Smooth muscle cell (in vitro differentiated cells): ENCODE measurements at regions not wholly inside any gene's neighbourhood (a gene's known extent, or its start where the extent isn't known, plus 50 kb on each side); places are given as distances from the start of the nearest gene placed in this dataset.

Source experiments
- DNase-seq: peaks from one replicate; lab custom pipeline; 2025; ENCODE audit not compliant: unreplicated experiment; lab: John Stamatoyannopoulos, UW
- H2AFZ ChIP-seq: fragments of 200-600 bp; sonication (generic); 2 replicates; pipeline ENCODE4 v1.6.0; 2016; ENCODE audit warnings: antibody characterized with exemption, low read depth, mild to moderate bottlenecking
- H3F3A ChIP-seq: fragments of 200-600 bp; sonication (generic); 2 replicates; pipeline ENCODE4 v1.6.0; 2017; ENCODE audit warnings: antibody characterized with exemption, low read depth
- H3K27ac ChIP-seq: fragments of 200-600 bp; sonication (generic); 2 replicates; pipeline ENCODE4 v1.5.1; 2016; ENCODE audit warnings: low read depth, mild to moderate bottlenecking
- H3K27me3 ChIP-seq: fragments of 200-600 bp; sonication (generic); 2 replicates; pipeline ENCODE4 v1.6.1; 2016; ENCODE audit warnings: low read depth, mild to moderate bottlenecking
- H3K36me3 ChIP-seq: fragments of 200-600 bp; sonication (generic); 2 replicates; pipeline ENCODE4 v1.5.1; 2016; ENCODE audit warnings: low read depth
- H3K4me1 ChIP-seq: fragments of 200-600 bp; sonication (generic); 2 replicates; pipeline ENCODE4 v1.5.1; 2016; ENCODE audit warnings: low read depth
- H3K4me2 ChIP-seq: fragments of 200-600 bp; sonication (generic); 2 replicates; pipeline ENCODE4 v1.6.0; 2016; ENCODE audit warnings: mild to moderate bottlenecking
- H3K4me3 ChIP-seq: fragments of 200-600 bp; sonication (generic); 2 replicates; pipeline ENCODE4 v1.5.1; 2016; ENCODE audit warnings: mild to moderate bottlenecking
- H3K79me2 ChIP-seq: fragments of 200-600 bp; sonication (generic); 2 replicates; pipeline ENCODE4 v1.6.0; 2016; ENCODE audit warnings: low read depth, mild to moderate bottlenecking
- H3K9ac ChIP-seq: fragments of 200-600 bp; sonication (generic); 2 replicates; pipeline ENCODE4 v1.6.0; 2016; ENCODE audit warnings: low read depth
- H3K9me3 ChIP-seq: fragments of 200-600 bp; sonication (generic); replicated peaks from 2 replicates; pipeline ENCODE4 v1.5.1; 2016; ENCODE audit warnings: low read depth
- H4K20me1 ChIP-seq: fragments of 200-600 bp; sonication (generic); 2 replicates; pipeline ENCODE4 v1.6.0; 2016; ENCODE audit warnings: low read depth
- CTCF ChIP-seq: fragments of 200-600 bp; sonication (generic); IDR thresholded peaks from 2 replicates; pipeline ENCODE4 v1.5.1; 2017; ENCODE audit warnings: borderline replicate concordance, mild to moderate bottlenecking, antibody characterized with exemption; ENCODE audit not compliant: insufficient read depth, poor library complexity, severe bottlenecking
- WGBS: methylation state at CpG from one replicate; pipeline ENCODE4 v1.1.7; 2016; ENCODE audit warnings: low lambda C conversion rate; 5-methylcytosine and 5-hydroxymethylcytosine counted together

- Histone ChIP-seq H3K4me3 (no peak overlapping the region), H3K4me2 (no peak overlapping the region), H3K27ac (no peak overlapping the region), H2AFZ (no peak overlapping the region), H3K9me3 (no peaks in the 10 kb centered on the region), H3K27me3 (no peaks in the 10 kb centered on the region), H4K20me1 (no peaks in the 10 kb centered on the region), H3F3A (no peaks in the 10 kb centered on the region), H3K36me3 (no peaks in the 10 kb centered on the region), H3K9ac (no peak overlapping the region), H3K79me2 (no peaks in the 10 kb centered on the region), H3K4me1 (no peaks in the 10 kb centered on the region)
- WGBS = 85% methylated on average over 2 of the region's 2 CpGs
- DNase-seq = no peak
- TF ChIP-seq CTCF = no peak
These were observed 368.3 kb downstream of the SEC14L1 start for GRCh38 chr17:77509089-77509488.

- Histone ChIP-seq H3K27me3 (no peaks in the 10 kb centered on the region), H3K79me2 (no peaks in the 10 kb centered on the region), H3K4me1 (no peaks in the 10 kb centered on the region), H3K9me3 (no peaks in the 10 kb centered on the region), H3F3A (no peaks in the 10 kb centered on the region), H2AFZ (no peak overlapping the region), H3K4me3 (no peak overlapping the region), H3K27ac (no peak overlapping the region), H4K20me1 (no peaks in the 10 kb centered on the region), H3K4me2 (no peak overlapping the region), H3K36me3 (no peaks in the 10 kb centered on the region), H3K9ac (no peak overlapping the region)
- no peak for DNase-seq
- TF ChIP-seq CTCF = no peak
- WGBS = 98% methylated on average over 2 of the region's 2 CpGs
These were observed 368.8 kb downstream of the SEC14L1 start for GRCh38 chr17:77509599-77509998.

- Histone ChIP-seq H3F3A (no peaks in the 10 kb centered on the region), H4K20me1 (no peaks in the 10 kb centered on the region), H3K4me3 (no peak overlapping the region), H3K9me3 (no peaks in the 10 kb centered on the region), H3K27ac (no peak overlapping the region), H3K9ac (no peak overlapping the region), H3K79me2 (no peaks in the 10 kb centered on the region), H3K27me3 (no peaks in the 10 kb centered on the region), H3K4me2 (no peak overlapping the region), H3K36me3 (no peaks in the 10 kb centered on the region), H2AFZ (no peak overlapping the region), H3K4me1 (no peaks in the 10 kb centered on the region)
- no peak for DNase-seq
- WGBS = 84% methylated on average over 8 of the region's 8 CpGs
- TF ChIP-seq CTCF = no peak
These were observed 369.5 kb downstream of the SEC14L1 start for GRCh38 chr17:77510133-77510796.

GRCh38 chr17:77511514-77512061 lies 370.8 kb downstream of the SEC14L1 start:
- H3K27me3 ChIP-seq = no peaks in the 10 kb centered on the region
- no peak overlapping the region for H3K4me3 ChIP-seq
- no peak for TF ChIP-seq CTCF
- no peak overlapping the region for H3K4me2 ChIP-seq
- H3K36me3 ChIP-seq = no peaks in the 10 kb centered on the region
- no peaks in the 10 kb centered on the region for H3K9me3 ChIP-seq
- H3K79me2 ChIP-seq = no peaks in the 10 kb centered on the region
- H3K27ac ChIP-seq = no peak overlapping the region
- DNase-seq = no peak
- H2AFZ ChIP-seq = no peak overlapping the region
- no peaks in the 10 kb centered on the region for H4K20me1 ChIP-seq
- H3K9ac ChIP-seq = no peak overlapping the region
- no peaks in the 10 kb centered on the region for H3K4me1 ChIP-seq
- H3F3A ChIP-seq = no peaks in the 10 kb centered on the region
- 77% methylated on average over 1 of the region's 1 CpG for WGBS
